Stimulated activated CD8-positive, alpha-beta memory T cell treated with anti-CD3 and anti-CD28 coated beads, Interleukin-7, amount 100 ng/mL, for 4 hours (primary cell): ENCODE measurements at regions not wholly inside any gene's neighbourhood (a gene's known extent, or its start where the extent isn't known, plus 50 kb on each side); places are given as distances from the start of the nearest gene placed in this dataset.
"Not testable (repeated sequence)": the region's sequence is repeated elsewhere in the genome, so short reads cannot be mapped to it uniquely, and the experiment has no call there.

ENCODE experiments used
- DNase-seq, 2 donors: peaks; one replicate each; pipeline ENCODE4 v3.0.0-alpha.2; 2020; ENCODE audit warnings: low read depth in 2 of 2

DNA sequence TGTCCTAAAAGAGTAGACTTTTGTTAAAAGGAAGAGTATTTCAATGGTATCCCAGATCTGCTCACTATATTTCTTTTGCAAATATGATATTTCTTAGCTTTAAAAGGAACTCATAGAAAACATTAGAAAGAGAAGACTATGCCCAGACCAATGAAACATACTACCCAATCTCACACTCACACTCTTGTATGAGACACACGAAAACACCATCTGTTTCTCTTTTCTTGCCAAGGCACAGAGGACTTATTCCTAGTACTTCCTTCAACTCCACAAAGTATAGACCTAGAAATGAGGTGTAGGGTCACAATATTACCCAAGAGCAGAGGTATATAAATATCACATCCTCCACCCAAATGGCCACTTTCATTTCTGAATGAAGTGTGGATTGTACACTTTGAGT lies 292.4 kb upstream of the ACO1 start:
- no peak for DNase-seq

GRCh38 chr9:32117291-32117690 lies 267.2 kb upstream of the ACO1 start:
- no peak for DNase-seq

GRCh38 chr9:32128546-32128945 lies 255.9 kb upstream of the ACO1 start:
- no peak for DNase-seq

DNA sequence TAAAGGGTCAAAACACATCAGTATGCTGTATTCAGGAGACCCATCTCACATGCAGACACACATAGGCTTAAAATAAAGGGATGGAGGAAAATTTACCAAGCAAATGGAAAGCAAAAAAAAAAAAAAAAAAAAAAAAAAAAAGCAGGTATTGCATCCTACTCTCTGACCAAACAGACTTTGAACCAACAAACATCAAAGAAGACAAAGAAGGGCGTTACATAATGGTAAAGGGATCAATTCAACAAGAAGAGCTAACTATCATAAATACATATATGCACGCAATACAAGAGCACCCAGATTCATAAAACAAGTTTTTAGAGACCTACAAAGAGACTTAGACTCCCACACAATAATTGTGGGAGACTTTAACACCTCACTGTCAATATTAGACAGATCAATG lies 253.7 kb upstream of the ACO1 start:
- not testable (repeated sequence) for DNase-seq

DNA sequence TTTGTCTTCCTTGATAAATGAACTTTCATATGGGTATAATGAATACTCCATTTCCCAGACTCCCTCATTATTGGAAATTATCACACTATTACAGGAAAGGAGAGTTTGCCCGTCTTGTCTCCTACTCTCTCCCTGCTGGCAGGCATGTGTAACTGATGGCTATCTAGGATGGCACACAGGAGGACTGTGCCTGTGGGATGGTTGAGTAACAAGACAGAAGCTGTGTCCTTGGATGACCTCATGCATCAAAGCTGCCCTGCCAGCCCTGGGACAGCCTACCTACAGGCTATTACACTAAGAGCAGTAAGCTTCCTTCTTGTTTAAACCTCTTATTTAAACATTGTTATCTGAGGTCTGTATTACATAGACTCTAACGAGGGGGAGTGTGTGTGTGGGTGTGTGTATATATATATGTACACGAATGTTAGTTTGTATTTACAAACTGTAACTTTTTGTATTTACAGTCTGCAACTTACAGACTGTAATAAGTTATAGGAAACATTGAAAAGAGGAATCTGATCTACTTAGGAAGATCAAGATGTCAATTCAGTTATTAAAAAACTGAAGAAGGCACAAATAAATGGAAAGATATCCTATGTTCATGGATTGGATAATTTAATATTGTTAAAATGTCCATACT lies 247.6 kb upstream of the ACO1 start:
- no peak for DNase-seq

- no peak for DNase-seq
These were observed 242.4 kb upstream of the ACO1 start for GRCh38 chr9:32142074-32142473.

DNA sequence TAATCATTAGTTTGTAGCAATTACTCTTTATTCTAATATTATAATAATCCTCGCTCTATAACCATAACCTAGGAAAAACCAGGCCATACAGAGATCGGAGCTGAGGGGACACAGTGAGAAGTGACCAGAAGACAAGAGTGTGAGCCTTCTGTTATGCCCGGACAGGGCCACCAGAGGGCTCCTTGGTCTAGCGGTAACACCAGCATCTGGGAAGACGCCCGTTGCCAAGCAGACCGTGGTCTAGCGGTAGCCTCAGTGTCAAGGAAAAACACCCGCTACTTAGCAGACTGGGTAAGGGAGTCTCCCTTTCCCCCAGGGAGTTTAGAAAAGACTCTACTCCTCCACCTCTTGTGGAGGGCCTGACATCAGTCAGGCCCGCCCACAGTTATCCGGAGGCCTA lies 235.9 kb upstream of the ACO1 start:
- DNase-seq: not testable (repeated sequence)

- no peak for DNase-seq
These were observed 223.2 kb upstream of the ACO1 start for GRCh38 chr9:32161209-32161608.

DNA sequence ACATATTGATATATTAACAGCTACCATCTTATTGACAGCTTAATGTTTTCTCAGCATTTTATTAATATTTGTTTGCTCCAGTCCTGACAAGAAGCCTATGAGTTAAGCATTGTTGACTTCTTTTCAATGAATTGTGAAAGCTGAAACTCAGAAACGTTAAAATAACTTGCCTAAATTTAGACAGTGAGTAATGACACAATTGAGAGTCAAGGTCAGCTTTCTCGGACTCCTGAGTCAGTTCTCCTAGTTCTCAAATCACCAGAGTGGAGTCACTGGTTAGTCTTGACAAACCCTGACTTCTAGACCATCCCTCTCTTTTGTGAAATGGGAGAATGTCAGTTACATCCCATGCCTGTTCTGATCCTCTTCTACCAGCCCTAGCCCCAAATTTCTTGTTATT lies 222.7 kb upstream of the ACO1 start:
- no peak for DNase-seq

GRCh38 chr9:32166316-32166715 lies 218.1 kb upstream of the ACO1 start:
- not testable (repeated sequence) for DNase-seq

- DNase-seq: no peak
These were observed 213.1 kb upstream of the ACO1 start for GRCh38 chr9:32171339-32171738.

DNA sequence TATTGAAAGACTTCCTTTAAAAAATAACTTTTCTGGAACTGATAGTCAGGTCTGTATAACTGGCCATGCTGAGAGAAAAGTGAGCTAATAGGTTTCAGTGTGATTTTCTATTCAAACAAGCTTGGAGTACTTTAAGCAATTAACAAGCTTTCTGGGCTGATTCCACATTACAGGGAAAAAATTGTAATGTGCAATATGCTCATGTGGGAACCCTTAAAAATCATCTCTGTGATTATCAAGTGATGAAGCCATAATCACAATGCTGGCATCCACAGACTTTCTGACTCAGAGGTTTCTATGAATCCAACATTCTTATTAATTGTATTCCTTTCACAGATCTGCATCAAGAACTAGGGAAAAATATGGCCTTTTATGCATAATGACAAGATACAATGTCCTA lies 212.2 kb upstream of the ACO1 start:
- no peak for DNase-seq

GRCh38 chr9:32177396-32177795 lies 207.0 kb upstream of the ACO1 start:
- no peak for DNase-seq

DNA sequence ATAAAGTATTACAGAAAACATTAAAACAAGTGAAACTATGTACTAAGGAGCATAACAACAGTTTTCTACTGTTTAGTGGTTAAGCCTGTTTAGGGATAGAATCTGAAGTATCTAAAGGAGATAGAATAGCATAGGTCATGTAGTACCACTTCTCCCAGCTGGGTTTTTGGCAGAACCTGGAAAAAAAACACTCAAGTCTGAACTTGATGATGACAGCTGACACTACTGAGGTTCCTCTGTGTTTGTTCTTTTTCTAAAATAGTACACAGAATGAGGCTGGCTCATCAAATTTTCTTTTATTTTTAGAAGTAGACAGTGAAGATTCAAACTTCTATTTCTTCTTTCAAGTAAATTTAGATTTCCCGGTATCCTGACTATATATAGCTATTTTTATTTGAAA lies 203.8 kb upstream of the ACO1 start:
- DNase-seq: no peak

DNA sequence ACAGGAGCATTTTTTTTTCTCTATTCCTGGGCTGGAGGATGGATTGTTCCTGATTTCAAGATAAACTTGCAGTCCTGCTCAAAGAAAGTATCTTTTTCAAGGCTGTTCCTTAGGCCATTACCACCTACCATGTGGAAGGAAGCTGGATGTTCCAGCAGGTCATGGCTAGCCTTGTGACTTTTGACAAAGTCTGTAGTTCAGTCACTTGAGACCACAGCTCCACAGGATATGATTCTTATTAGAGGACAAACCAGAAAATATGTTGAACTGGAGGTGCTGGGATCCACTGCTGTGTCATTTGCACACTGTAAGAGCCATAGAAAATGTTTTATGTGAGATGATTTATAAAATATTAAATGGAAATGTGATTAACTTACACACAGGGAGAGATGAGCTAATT lies 184.2 kb upstream of the ACO1 start:
- DNase-seq: no peak

- DNase-seq: no peak
These were observed 183.5 kb upstream of the ACO1 start for GRCh38 chr9:32200896-32201295.

DNA sequence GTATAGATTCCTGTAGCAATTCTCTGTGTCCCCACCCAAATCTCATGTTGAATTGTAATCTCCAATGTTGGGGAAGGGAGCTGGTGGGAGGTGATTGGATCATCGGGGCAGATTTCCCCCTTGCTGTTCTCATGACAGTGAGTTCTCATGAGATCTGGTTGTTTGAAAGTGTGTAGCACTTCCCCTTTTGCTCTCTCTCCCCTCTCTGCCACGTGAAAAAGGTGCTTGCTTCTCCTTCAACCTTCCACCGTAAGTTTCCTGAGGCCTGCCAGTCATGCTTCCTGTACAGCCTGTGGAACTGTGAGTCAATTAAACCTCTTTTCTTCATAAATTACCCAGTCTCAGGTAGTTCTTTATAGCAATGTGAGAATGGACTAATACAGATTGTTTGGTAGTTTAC lies 175.3 kb upstream of the ACO1 start:
- not testable (repeated sequence) for DNase-seq

GRCh38 chr9:32218100-32218767 lies 166.2 kb upstream of the ACO1 start:
- DNase-seq: no peak

DNA sequence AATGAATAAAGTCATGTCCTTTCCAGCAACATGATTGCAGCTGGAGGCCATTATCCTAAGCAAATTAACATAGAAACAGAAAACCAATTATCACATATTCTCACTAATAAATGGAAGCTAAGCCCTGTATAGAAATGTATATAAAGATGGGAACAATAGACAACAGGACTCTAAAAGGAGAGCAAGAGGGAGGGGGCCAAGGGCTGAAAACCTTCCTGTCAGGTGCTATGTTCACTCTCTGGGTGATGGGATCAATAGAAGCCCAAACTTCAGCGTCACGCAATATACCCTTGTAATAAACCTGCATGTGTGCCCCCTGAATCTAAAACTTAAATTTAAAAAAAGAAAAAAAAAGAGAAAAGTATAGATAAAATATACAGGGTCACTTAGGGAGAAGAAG lies 163.7 kb upstream of the ACO1 start:
- no peak for DNase-seq

DNA sequence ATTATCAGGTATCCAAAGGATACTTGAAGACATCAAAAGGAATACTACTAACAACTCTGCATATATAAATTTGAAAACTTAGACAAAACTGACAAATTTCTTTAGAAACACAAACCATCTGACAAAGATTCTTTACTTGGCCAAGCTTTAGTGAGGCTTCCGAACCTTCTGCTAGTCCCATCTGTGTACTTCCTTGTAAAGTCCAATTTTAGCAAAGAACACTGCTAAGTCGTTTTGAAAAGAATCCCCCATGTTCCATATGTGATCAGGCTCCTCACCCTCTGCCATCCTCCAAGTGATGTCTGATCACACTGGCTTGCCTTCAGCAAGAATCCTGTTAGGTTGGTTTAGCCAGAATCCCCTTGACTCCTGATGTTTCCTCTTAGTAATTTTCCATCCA lies 150.0 kb upstream of the ACO1 start:
- DNase-seq: no peak

DNA sequence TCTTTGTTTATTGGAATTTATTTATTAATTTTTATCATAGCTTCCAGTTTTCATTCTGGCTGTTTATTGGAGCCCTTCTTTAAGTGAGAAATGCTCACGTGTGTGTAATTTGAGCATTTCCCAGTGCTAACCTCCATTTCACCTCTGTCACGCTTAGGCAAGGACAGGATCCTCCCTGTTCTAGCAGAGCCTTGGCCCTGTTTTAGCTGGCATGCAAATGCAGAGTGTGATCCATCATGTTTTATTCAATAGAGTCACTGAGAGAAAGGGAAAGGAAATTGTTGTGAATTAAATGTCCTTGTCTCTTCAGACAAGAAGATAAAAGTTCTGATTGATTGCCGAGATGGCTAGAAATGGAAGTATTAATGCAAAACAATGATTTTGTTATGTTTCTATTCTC lies 137.3 kb upstream of the ACO1 start:
- DNase-seq: no peak

DNA sequence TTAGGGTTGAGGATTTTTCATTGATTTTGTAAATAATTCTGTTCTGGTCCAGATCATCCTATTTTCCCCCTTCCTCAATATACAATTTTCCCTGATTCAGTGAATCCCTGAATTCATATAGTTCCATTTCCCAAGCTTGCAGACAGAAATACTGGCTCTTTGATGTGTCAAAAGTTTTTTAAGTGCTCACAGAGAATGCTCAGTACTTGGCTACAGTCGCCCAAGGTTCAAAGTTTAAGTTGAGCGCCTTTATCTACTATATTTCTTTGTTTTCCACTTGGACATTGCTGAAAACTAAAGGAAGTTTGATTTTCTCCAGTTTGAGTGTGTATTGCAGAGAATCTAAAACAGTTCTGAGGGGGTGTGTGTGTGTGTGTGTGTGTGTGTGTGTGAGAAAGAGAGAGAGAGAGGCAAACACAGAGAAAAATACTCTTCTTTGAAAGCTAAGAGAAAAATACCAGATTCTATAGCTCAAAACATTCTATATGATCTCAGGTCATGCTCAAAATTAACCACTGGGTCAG lies 136.2 kb upstream of the ACO1 start:
- DNase-seq: no peak

DNA sequence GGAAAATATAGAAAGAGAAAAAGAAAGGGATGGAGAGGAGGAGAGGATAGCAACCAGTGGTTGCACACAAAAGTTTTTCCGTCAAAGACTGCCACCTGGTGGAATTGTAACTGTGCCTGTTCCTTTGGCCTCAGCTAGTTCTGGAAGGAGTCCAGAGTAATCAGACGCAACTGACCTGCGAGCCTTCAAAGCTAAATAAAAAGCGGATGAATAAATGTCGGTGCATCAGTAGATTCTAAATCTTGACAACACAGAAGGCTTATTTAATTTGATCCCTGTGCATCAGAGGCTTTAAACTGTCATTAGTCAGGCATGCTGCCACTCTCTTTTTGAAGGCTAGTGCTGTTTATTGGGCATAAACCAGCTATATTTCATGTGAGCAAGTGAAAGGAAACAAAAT lies 132.9 kb upstream of the ACO1 start:
- no peak for DNase-seq

DNA sequence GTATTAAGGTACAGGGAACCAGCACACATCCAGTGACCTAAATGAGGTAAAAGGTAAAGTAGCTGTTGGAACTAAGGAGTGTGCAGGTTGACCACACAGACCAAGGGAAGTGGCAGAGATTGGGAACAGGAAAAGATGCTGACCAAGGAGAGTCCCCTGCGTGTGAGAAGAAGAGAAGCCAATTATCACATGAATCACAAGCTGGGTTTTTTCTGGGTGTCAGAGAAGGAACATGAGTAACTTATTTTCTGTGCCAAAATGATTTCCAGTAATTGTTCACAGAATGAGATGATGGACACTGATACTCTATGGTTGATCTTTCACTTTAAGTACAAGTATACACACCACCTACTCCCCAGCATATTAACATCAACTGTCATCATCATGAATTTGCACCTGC lies 130.7 kb upstream of the ACO1 start:
- DNase-seq: no peak
